ENCODE measurements at regions not wholly inside any gene's neighbourhood (a gene's known extent, or its start where the extent isn't known, plus 50 kb on each side); places are given as distances from the start of the nearest gene placed in this dataset.

DNA sequence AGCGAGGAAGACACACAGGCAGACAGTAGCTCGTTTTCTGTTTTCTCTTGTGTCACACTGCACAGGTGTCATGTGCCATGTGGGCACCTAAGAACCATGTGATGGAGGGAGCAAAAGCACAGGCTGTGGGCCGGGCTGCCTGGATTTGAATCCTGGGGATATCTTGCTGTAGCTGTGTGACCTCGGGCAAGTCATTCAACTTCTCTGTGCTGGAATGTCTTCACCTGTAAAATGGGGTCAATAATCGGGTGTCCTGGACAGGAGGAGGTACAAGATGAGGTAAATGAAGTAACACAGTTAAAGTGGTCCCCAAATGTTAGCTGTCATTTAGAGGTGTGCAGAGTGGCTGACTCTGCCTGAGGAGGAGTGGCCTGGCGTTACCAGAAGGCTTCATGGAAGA is 246.9 kb downstream of the RPS24 start:
- DNase-seq (ENCODE audit: extremely low read depth, low read depth) = no peak
- H3K4me3 ChIP-seq (replicated peaks; ENCODE audit: low read depth, low read length) = no peak overlapping the region
- no peak for TF ChIP-seq CTCF (IDR thresholded peaks at IDR 0.05; ENCODE audit: low read depth, low read length, missing control alignments)

- no peak for DNase-seq (ENCODE audit: extremely low read depth, low read depth)
- TF ChIP-seq CTCF (IDR thresholded peaks at IDR 0.05; ENCODE audit: low read depth, low read length, missing control alignments) = no peak
- H3K4me3 ChIP-seq (replicated peaks; ENCODE audit: low read depth, low read length) = no peak overlapping the region
Observed at GRCh38 chr10:78281627-78282026, 248.0 kb downstream of the RPS24 start.

- H3K4me3 ChIP-seq (replicated peaks; ENCODE audit: low read depth, low read length) = no peak overlapping the region
- no peak for TF ChIP-seq CTCF (IDR thresholded peaks at IDR 0.05; ENCODE audit: low read depth, low read length, missing control alignments)
- no peak for DNase-seq (ENCODE audit: extremely low read depth, low read depth)
Observed at GRCh38 chr10:78283069-78283682, 249.5 kb downstream of the RPS24 start.

DNA sequence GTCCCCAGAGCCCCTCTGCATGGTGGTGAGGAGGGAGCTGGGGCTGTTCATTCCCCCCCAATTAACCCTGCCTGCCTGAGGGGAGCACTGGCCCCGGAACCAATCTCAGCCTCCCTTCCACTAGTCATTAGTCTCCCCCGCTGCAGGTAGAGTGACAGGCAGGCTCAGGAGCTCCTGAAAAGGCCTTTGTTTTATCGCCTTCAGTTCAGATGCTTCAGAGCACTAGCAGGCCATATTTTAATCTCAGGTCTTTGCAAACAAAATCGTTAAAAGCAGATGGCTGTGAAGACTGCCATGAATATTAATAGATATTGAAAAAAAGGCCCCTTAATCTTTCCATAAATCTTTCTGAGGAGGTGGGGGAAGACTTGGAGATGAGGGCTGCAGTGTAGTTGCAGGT is 250.7 kb downstream of the RPS24 start:
- DNase-seq (ENCODE audit: extremely low read depth, low read depth) = no peak
- H3K4me3 ChIP-seq (replicated peaks; ENCODE audit: low read depth, low read length) = no peak overlapping the region
- TF ChIP-seq CTCF (IDR thresholded peaks at IDR 0.05; ENCODE audit: low read depth, low read length, missing control alignments) = no peak

DNA sequence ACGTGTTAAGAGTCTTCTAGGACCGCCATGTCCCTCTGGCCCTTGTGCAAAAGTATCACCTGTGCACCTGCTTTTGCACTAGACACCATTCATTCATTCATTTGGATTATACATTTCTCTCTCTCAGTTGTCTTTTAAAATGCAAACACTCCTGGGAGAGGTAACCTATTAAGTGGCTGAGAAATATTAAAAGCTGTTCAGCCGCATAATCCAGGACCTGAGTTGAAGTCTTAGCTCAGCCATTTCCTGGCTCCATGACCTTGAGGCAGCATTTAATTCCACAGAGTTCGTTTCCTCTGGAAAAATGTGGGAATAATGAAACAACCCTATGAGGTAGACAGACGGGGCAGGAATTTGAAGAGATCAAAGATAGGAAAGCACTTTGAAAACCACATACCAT is 251.6 kb downstream of the RPS24 start:
- H3K4me3 ChIP-seq (replicated peaks; ENCODE audit: low read depth, low read length) = no peak overlapping the region
- DNase-seq (ENCODE audit: extremely low read depth, low read depth) = no peak
- no peak for TF ChIP-seq CTCF (IDR thresholded peaks at IDR 0.05; ENCODE audit: low read depth, low read length, missing control alignments)

- no peak overlapping the region for H3K4me3 ChIP-seq (replicated peaks; ENCODE audit: low read depth, low read length)
- no peak for TF ChIP-seq CTCF (IDR thresholded peaks at IDR 0.05; ENCODE audit: low read depth, low read length, missing control alignments)
- DNase-seq (ENCODE audit: extremely low read depth, low read depth) = no peak
Observed at GRCh38 chr10:78286186-78286585, 252.5 kb downstream of the RPS24 start.

DNA sequence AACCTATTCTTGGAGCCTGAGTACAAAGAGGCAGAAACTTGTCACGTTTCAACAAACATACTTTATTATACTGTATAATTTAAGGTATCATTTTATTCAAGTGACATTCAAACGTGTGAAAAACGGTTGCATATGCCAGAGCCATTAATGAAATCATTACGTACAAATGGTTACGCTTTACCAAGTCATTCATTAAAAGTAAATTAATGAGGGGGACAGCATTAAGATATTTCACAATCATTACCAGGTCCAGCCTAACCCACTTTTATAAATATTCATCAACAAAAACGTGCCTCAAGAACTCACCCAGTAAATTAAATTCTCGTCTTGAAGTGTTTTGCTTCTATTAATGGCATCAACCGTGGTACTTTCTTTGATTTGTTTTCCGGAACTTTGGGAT is 253.0 kb downstream of the RPS24 start:
- TF ChIP-seq CTCF (IDR thresholded peaks at IDR 0.05; ENCODE audit: low read depth, low read length, missing control alignments) = no peak
- H3K4me3 ChIP-seq (replicated peaks; ENCODE audit: low read depth, low read length) = no peak overlapping the region
- no peak for DNase-seq (ENCODE audit: extremely low read depth, low read depth)
